HepG2 (cell line): ENCODE measurements at regions not wholly inside any gene's neighbourhood (a gene's known extent, or its start where the extent isn't known, plus 50 kb on each side); places are given as distances from the start of the nearest gene placed in this dataset.

Experiments used
- ATAC-seq: fragments of 200-7000 bp; cut with Tn5 transposase; 3 replicates; pipeline ENCODE4 v1.9.1; 2020; ENCODE audit warnings: mild to moderate bottlenecking, moderate library complexity
- BruUV-seq: library from RNA; stranded (reverse); fragments of 400-500 nt; replicated peaks from 2 replicates; lab custom pipeline; 2021; lab: Mats Ljungman, UMichigan
- CTCF ChIA-PET: fragments of 300-600 bp; formaldehyde crosslinking; extraction: SDS; loops from one replicate; lab custom pipeline; 2021; ENCODE audit warnings: low total read pairs, inconsistent platforms, low intra/inter-chr PET ratio; lab: Yijun Ruan, JAX
- POLR2A ChIA-PET: fragments of 350-600 bp; sonication (Branson Sonifier 250); formaldehyde crosslinking; loops from one replicate; lab custom pipeline; 2020; ENCODE audit warnings: antibody characterized with exemption, inconsistent platforms; lab: Yijun Ruan, JAX
- DNase-seq: peaks from one replicate; pipeline ENCODE4 v3.0.0-alpha.2; 2015; ENCODE audit warnings: low spot score
- FAIRE-seq: peaks from 3 replicates; lab custom pipeline; 2011; peaks lifted over from hg19 to GRCh38; lab: Jason Lieb, UNC
- H2AFZ ChIP-seq: one replicate; pipeline ENCODE4 v1.6.1; 2011; ENCODE audit warnings: low read length, inconsistent platforms
- H3K27ac ChIP-seq: fragments of 300-600 bp; 3 replicates; pipeline ENCODE4 v1.8.0; 2011; ENCODE audit warnings: mixed run types, mild to moderate bottlenecking, mixed read lengths, low read length, inconsistent platforms; ENCODE audit not compliant: insufficient read depth; ENCODE audit errors: extremely low read length
- H3K27me3 ChIP-seq, 2 experiments: fragments of 200-600 bp in 1 of 2; 2 replicates in 1 of 2; 3 replicates in 1 of 2; pipeline versions ENCODE4 v1.6.0 to v1.8.0; 2011; ENCODE audit warnings: low read length in 2 of 2, mild to moderate bottlenecking in 2 of 2, moderate library complexity in 2 of 2, inconsistent platforms in 1 of 2; ENCODE audit not compliant: insufficient read depth in 2 of 2, control insufficient read depth in 1 of 2
- H3K36me3 ChIP-seq, 2 experiments: fragments of 200-600 bp in 1 of 2; replicated peaks in 1 of 2; 2 replicates in 1 of 2; 3 replicates in 1 of 2; pipeline versions ENCODE4 v1.5.1 to v1.8.0; 2011; ENCODE audit warnings: low read length in 2 of 2, inconsistent platforms in 1 of 2; ENCODE audit not compliant: insufficient read depth in 2 of 2, control insufficient read depth in 1 of 2
- H3K4me1 ChIP-seq: 2 replicates; pipeline ENCODE4 v1.5.1; 2012; ENCODE audit warnings: low read length, inconsistent platforms; ENCODE audit not compliant: insufficient read depth
- H3K4me2 ChIP-seq: 2 replicates; pipeline ENCODE4 v1.6.0; 2011; ENCODE audit warnings: low read depth, low read length, inconsistent platforms
- H3K4me3 ChIP-seq, 3 experiments: fragments of 200-600 bp in 1 of 3; sonication (generic), shearing (Covaris generic) in 1 of 3; replicated peaks in 1 of 3; 2 replicates each; pipeline ENCODE4 v1.5.1; 2011 to 2016; ENCODE audit warnings: low read length in 3 of 3, inconsistent platforms in 2 of 3, low read depth in 2 of 3, mild to moderate bottlenecking in 2 of 3, control low read depth in 1 of 3, mixed read lengths in 1 of 3; ENCODE audit not compliant: insufficient read depth in 1 of 3
- H3K79me2 ChIP-seq: one replicate; pipeline ENCODE4 v1.6.1; 2011; ENCODE audit warnings: low read length, inconsistent platforms; ENCODE audit not compliant: insufficient read depth
- H3K9ac ChIP-seq: 2 replicates; pipeline ENCODE4 v1.6.0; 2011; ENCODE audit warnings: mild to moderate bottlenecking, low read depth, low read length, inconsistent platforms; ENCODE audit not compliant: insufficient read depth
- H3K9me3 ChIP-seq: 2 replicates; pipeline ENCODE4 v1.5.1; 2012; ENCODE audit warnings: mild to moderate bottlenecking, low read length
- H4K20me1 ChIP-seq: 2 replicates; pipeline ENCODE4 v1.6.0; 2011; ENCODE audit warnings: inconsistent platforms, mild to moderate bottlenecking, low read length, moderate library complexity; ENCODE audit not compliant: insufficient read depth
- ELF3 ChIP-seq: IDR thresholded peaks from 2 replicates; pipeline ENCODE4 v1.6.1; 2016; ENCODE audit warnings: missing genetic modification reagents, missing compliant biosample characterization
- IRX3 ChIP-seq: sonication (generic); formaldehyde crosslinking; IDR thresholded peaks from 2 replicates; pipeline ENCODE4 v1.8.1; 2023; ENCODE audit warnings: mild to moderate bottlenecking, low read depth, missing genetic modification reagents, borderline replicate concordance
- MAZ ChIP-seq, 2 experiments: sonication (generic) in 1 of 2; formaldehyde crosslinking in 1 of 2; IDR thresholded peaks; 2 replicates each; pipeline versions ENCODE4 v1.5.0 to v1.6.1; 2012 to 2020; ENCODE audit warnings: low read depth in 2 of 2, mild to moderate bottlenecking in 2 of 2, borderline replicate concordance in 1 of 2, improper control_type of control experiment in 1 of 2, low read length in 1 of 2, missing genetic modification reagents in 1 of 2, moderate library complexity in 1 of 2
- MEF2D ChIP-seq: sonication (generic); formaldehyde crosslinking; IDR thresholded peaks from 2 replicates; pipeline ENCODE4 v1.5.1; 2020; ENCODE audit warnings: mild to moderate bottlenecking, missing genetic modification reagents
- SIN3A ChIP-seq: IDR thresholded peaks from 2 replicates; pipeline ENCODE4 v1.6.1; 2011; ENCODE audit warnings: low read depth, mild to moderate bottlenecking, control low read depth, low read length, borderline replicate concordance
- SRSF9 ChIP-seq: fragments of 200-400 bp; formaldehyde crosslinking; IDR thresholded peaks from 2 replicates; pipeline ENCODE4 v1.6.1; 2018; ENCODE audit warnings: borderline replicate concordance, mild to moderate bottlenecking, low read depth, low read length; ENCODE audit not compliant: insufficient read depth, poor library complexity, severe bottlenecking
- TRIM24 ChIP-seq: sonication (generic); formaldehyde crosslinking; IDR thresholded peaks from 2 replicates; pipeline ENCODE4 v1.8.0; 2022; ENCODE audit warnings: mild to moderate bottlenecking, missing genetic modification reagents
- TSC22D2 ChIP-seq: sonication (generic); formaldehyde crosslinking; IDR thresholded peaks from 2 replicates; pipeline ENCODE4 v1.5.1; 2020; ENCODE audit warnings: missing genetic modification reagents, mild to moderate bottlenecking, borderline replicate concordance
- ZFP62 ChIP-seq: sonication (generic); formaldehyde crosslinking; IDR thresholded peaks from 2 replicates; pipeline ENCODE4 v1.4.0; 2020; ENCODE audit warnings: missing genetic modification reagents
- ZNF367 ChIP-seq: sonication (generic); formaldehyde crosslinking; IDR thresholded peaks from 2 replicates; pipeline ENCODE4 v1.4.0; 2020; ENCODE audit warnings: missing genetic modification reagents, borderline replicate concordance
- ZNF543 ChIP-seq: sonication (generic); formaldehyde crosslinking; IDR thresholded peaks from 2 replicates; pipeline ENCODE4 v1.4.0; 2020; ENCODE audit warnings: mild to moderate bottlenecking, missing genetic modification reagents
- WGBS: methylation state at CpG from one replicate; pipeline ENCODE4 v1.1.6; 2017; ENCODE audit warnings: low lambda C conversion rate; 5-methylcytosine and 5-hydroxymethylcytosine counted together
- in situ Hi-C: cut with HindIII; loops from 2 replicates; pipeline ENCODE4 v1.10.0; 2017; ENCODE audit warnings: low pct_unique_long_range_greater_than_20kb; ENCODE audit not compliant: extremely low pct_ligation_motif_present
- intact Hi-C: fragments of 100-400 bp; cut with micrococcal nuclease; formaldehyde crosslinking; loops from one replicate; pipeline ENCODE4 v1.10.0; 2022; ENCODE audit not compliant: unreplicated experiment
- TF ChIP-seq, protein P1 (sequence below): sonication (generic); formaldehyde crosslinking; IDR thresholded peaks from 2 replicates; pipeline ENCODE4 v1.5.0; 2020; ENCODE audit warnings: missing genetic modification reagents
- TF ChIP-seq, protein P2 (sequence below), 2 experiments: sonication (generic) in 1 of 2; formaldehyde crosslinking in 1 of 2; IDR thresholded peaks; 2 replicates each; pipeline versions ENCODE4 v1.4.0 to v1.6.1; 2016 to 2020; ENCODE audit warnings: borderline replicate concordance in 1 of 2, low read depth in 1 of 2, mild to moderate bottlenecking in 1 of 2, missing genetic modification reagents in 1 of 2
- TF ChIP-seq, protein P3 (sequence below): sonication (generic); formaldehyde crosslinking; IDR thresholded peaks from 2 replicates; pipeline ENCODE4 v1.4.0; 2020; ENCODE audit warnings: low read depth, missing genetic modification reagents

DNA sequence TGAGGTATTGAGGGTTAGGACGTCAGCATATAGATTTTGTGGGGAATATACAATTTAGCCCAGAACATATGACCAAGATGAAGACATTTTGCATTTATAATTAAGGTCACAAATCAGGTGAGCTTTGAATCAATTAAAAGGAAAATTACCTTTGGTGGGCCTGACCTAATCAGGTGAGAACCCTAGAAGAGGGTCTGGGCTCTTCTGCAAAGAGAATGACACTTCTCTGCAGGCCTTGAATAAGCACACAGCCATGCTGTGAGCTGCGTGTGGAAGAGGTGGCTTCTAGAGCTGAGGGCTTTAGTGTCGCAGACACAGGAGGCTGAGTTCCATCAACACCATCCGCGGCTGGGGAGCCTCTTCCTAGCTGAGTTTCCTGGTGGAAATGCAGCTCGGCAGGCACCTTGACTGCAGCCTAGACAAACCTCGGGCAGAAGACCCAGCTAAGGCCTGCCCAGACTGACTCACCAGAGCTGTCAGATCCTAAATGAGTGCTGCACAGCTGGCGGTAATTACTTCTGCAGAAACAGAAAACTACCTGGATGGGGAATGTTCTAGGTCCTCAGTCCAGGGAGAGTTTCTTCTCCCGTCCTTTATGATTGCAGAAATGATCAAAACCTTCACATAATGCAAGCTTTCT, 287.5 kb upstream of the IRX1 start:
- FAIRE-seq = no peak
- 25% methylated on average over 4 of the region's 9 CpGs for WGBS
- Histone ChIP-seq H3K9me3 (peaks cover 20% of the 10 kb centered on the region), H2AFZ (no peak overlapping the region), H4K20me1 (no peaks in the 10 kb centered on the region), H3K36me3 (no peaks in the 10 kb centered on the region), H3K4me1 (no peaks in the 10 kb centered on the region), H3K9ac (no peak overlapping the region), H3K79me2 (no peaks in the 10 kb centered on the region), H3K27ac (no peak overlapping the region), H3K4me2 (no peak overlapping the region), H3K4me3 (no peak overlapping the region), H3K27me3 (peaks cover 0 to 16% of the 10 kb centered on the region in 2 experiments; a peak in 2 of 5 replicates)
- POLR2A ChIA-PET = no interaction called here
- no peak for ATAC-seq
- in situ Hi-C loops (no loop called here), intact Hi-C loops (no loop called here)
- no peak for DNase-seq
- CTCF ChIA-PET = no interaction called here
- no TSS peak for BruUV-seq
- no peak for TF ChIP-seq ZNF367
- TF ChIP-seq SIN3A = no peak
- TF ChIP-seq TRIM24 (CRISPR knock-in tag) = no peak
- TF ChIP-seq TSC22D2 = no peak
- TF ChIP-seq, protein P1, sequence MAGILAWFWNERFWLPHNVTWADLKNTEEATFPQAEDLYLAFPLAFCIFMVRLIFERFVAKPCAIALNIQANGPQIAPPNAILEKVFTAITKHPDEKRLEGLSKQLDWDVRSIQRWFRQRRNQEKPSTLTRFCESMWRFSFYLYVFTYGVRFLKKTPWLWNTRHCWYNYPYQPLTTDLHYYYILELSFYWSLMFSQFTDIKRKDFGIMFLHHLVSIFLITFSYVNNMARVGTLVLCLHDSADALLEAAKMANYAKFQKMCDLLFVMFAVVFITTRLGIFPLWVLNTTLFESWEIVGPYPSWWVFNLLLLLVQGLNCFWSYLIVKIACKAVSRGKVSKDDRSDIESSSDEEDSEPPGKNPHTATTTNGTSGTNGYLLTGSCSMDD (CRISPR knock-in tag) = no peak
- TF ChIP-seq, protein P2, sequence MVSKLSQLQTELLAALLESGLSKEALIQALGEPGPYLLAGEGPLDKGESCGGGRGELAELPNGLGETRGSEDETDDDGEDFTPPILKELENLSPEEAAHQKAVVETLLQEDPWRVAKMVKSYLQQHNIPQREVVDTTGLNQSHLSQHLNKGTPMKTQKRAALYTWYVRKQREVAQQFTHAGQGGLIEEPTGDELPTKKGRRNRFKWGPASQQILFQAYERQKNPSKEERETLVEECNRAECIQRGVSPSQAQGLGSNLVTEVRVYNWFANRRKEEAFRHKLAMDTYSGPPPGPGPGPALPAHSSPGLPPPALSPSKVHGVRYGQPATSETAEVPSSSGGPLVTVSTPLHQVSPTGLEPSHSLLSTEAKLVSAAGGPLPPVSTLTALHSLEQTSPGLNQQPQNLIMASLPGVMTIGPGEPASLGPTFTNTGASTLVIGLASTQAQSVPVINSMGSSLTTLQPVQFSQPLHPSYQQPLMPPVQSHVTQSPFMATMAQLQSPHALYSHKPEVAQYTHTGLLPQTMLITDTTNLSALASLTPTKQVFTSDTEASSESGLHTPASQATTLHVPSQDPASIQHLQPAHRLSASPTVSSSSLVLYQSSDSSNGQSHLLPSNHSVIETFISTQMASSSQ (IDR thresholded peaks at IDR 0.05; ENCODE audit: low read depth) = no peak
- TF ChIP-seq, protein P2 (CRISPR knock-in tag; IDR thresholded peaks at IDR 0.05; ENCODE audit: borderline replicate concordance) = no peak
- no peak for TF ChIP-seq MEF2D (CRISPR knock-in tag)
- no peak for TF ChIP-seq SRSF9
- TF ChIP-seq IRX3 = no peak
- no peak for TF ChIP-seq ZNF543 (CRISPR knock-in tag)
- TF ChIP-seq ZFP62 (CRISPR knock-in tag) = no peak
- TF ChIP-seq, protein P3, sequence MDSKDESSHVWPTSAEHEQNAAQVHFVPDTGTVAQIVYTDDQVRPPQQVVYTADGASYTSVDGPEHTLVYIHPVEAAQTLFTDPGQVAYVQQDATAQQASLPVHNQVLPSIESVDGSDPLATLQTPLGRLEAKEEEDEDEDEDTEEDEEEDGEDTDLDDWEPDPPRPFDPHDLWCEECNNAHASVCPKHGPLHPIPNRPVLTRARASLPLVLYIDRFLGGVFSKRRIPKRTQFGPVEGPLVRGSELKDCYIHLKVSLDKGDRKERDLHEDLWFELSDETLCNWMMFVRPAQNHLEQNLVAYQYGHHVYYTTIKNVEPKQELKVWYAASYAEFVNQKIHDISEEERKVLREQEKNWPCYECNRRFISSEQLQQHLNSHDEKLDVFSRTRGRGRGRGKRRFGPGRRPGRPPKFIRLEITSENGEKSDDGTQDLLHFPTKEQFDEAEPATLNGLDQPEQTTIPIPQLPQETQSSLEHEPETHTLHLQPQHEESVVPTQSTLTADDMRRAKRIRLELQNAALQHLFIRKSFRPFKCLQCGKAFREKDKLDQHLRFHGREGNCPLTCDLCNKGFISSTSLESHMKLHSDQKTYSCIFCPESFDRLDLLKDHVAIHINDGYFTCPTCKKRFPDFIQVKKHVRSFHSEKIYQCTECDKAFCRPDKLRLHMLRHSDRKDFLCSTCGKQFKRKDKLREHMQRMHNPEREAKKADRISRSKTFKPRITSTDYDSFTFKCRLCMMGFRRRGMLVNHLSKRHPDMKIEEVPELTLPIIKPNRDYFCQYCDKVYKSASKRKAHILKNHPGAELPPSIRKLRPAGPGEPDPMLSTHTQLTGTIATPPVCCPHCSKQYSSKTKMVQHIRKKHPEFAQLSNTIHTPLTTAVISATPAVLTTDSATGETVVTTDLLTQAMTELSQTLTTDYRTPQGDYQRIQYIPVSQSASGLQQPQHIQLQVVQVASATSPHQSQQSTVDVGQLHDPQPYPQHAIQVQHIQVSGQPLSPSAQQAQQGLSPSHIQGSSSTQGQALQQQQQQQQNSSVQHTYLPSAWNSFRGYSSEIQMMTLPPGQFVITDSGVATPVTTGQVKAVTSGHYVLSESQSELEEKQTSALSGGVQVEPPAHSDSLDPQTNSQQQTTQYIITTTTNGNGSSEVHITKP (CRISPR knock-in tag) = no peak
- no peak for TF ChIP-seq MAZ (IDR thresholded peaks at IDR 0.05; ENCODE audit: borderline replicate concordance, low read depth, low read length)
- TF ChIP-seq MAZ (CRISPR knock-in tag; IDR thresholded peaks at IDR 0.05; ENCODE audit: low read depth) = no peak
- no peak for TF ChIP-seq ELF3
